VCaP (cell line): ENCODE measurements at regions not wholly inside any gene's neighbourhood (a gene's known extent, or its start where the extent isn't known, plus 50 kb on each side); places are given as distances from the start of the nearest gene placed in this dataset.

Source experiments
- H3K27ac ChIP-seq: fragments of 450-650 bp; 2 replicates; pipeline ENCODE4 v1.5.1; 2017
- CTCF ChIP-seq: fragments of 450-650 bp; conservative IDR thresholded peaks from 2 replicates; pipeline ENCODE4 v1.5.1; 2017; ENCODE audit warnings: mild to moderate bottlenecking, moderate library complexity

DNA sequence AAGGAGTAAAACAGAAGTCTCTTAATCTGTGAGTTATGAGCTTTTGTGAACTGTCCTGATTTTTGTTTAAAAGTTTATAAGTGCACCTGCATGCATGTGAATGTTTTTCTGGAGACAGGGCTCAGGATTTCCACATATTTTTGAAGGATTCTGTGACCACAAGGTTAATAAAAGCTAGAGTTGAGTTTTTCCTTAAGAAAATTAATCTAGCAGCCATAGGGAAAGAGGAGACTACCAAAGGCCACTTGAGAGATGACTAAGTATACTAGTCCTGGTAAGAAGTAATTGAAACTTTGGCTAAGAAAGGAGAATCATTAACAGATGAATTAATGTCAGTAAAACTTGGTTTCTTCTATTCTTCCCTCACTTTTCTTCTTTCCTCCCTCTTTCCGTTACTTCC, 176.8 kb upstream of the EPHA3 start:
- H3K27ac ChIP-seq, result no peak overlapping the region
- no peak for TF ChIP-seq CTCF

DNA sequence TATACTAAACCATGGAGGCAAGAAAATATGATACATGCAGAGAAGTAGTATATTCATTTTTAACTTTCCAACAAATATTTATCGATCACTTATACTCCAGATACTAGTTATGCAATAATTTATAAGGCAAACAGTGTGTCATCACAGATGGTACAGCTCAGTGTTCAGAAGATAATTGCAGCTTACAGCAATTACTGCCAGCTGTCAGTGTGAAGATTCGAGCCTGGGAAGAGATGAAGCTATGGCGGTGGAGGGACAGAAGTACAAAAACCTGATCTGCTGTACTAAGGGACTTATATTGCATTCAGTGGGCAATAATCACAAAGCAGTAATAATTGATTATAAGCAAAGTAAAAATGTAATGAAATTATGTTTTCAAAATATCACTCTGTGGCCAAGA, 170.6 kb upstream of the EPHA3 start:
- no peak for TF ChIP-seq CTCF
- no peak overlapping the region for H3K27ac ChIP-seq

GRCh38 chr3:88940296-88940695, 167.1 kb upstream of the EPHA3 start:
- TF ChIP-seq CTCF, result no peak
- no peak overlapping the region for H3K27ac ChIP-seq

- no peak overlapping the region for H3K27ac ChIP-seq
- no peak for TF ChIP-seq CTCF
These were observed 160.4 kb upstream of the EPHA3 start for GRCh38 chr3:88947013-88947412.

GRCh38 chr3:88954853-88955252, 152.6 kb upstream of the EPHA3 start:
- H3K27ac ChIP-seq, result no peak overlapping the region
- no peak for TF ChIP-seq CTCF

- TF ChIP-seq CTCF, result no peak
- H3K27ac ChIP-seq, result no peak overlapping the region
These were observed 152.1 kb upstream of the EPHA3 start for GRCh38 chr3:88955274-88955673.

- H3K27ac ChIP-seq, result no peak overlapping the region
- TF ChIP-seq CTCF, result no peak
These were observed 149.5 kb upstream of the EPHA3 start for GRCh38 chr3:88957711-88958439.
